HCT116 (cell line): ENCODE measurements at regions not wholly inside any gene's neighbourhood (a gene's known extent, or its start where the extent isn't known, plus 50 kb on each side); places are given as distances from the start of the nearest gene placed in this dataset.

Experiments
- ATAC-seq: fragments of 200-7000 bp; cut with Tn5 transposase; 2 replicates; pipeline ENCODE4 v1.9.1; 2020; ENCODE audit warnings: mild to moderate bottlenecking, moderate library complexity
- BruUV-seq: library from RNA; stranded (reverse); fragments of 400-500 nt; replicated peaks from 2 replicates; lab custom pipeline; 2021; lab: Mats Ljungman, UMichigan
- CTCF ChIA-PET: fragments of 300-600 bp; sonication (Branson Sonifier 250); formaldehyde crosslinking; loops from one replicate; lab custom pipeline; 2021; ENCODE audit warnings: antibody characterized with exemption; lab: Charles Lee
- POLR2A ChIA-PET: fragments of 300-600, 350-600 bp; sonication (Branson Sonifier 250); formaldehyde crosslinking; loops from one replicate; lab custom pipeline; 2021; ENCODE audit warnings: antibody characterized with exemption; lab: Charles Lee
- RAD21 ChIA-PET, 2 experiments: fragments of 300-600 bp; sonication (Branson Sonifier 250); formaldehyde crosslinking; loops; one replicate each; lab custom pipeline; 2023; ENCODE audit warnings: low total read pairs in 2 of 2; ENCODE audit not compliant: uncharacterized antibody in 2 of 2, unreplicated experiment in 2 of 2, low non-redundant PET in 1 of 2; lab: Charles Lee
- DNase-seq: peaks from one replicate; pipeline ENCODE4 v3.0.0-alpha.2; 2010; ENCODE audit warnings: low read depth, low spot score
- H2AFZ ChIP-seq: fragments of 200-600 bp; shearing (Covaris generic), sonication (generic); 2 replicates; pipeline ENCODE4 v1.6.1; 2017; ENCODE audit warnings: low read depth, mixed run types, mixed read lengths, antibody characterized with exemption, low read length; ENCODE audit not compliant: poor library complexity, severe bottlenecking
- H3K27ac ChIP-seq: 2 replicates; pipeline ENCODE4 v1.5.1; 2012; ENCODE audit warnings: low read depth, low read length
- H3K27me3 ChIP-seq: fragments of 200-600 bp; sonication (generic); 2 replicates; pipeline ENCODE4 v1.6.1; 2016; ENCODE audit warnings: mixed run types, low read length, mixed read lengths; ENCODE audit not compliant: insufficient read depth
- H3K36me3 ChIP-seq, 2 experiments: fragments of 200-500 bp in 1 of 2; fragments of 200-600 bp in 1 of 2; sonication (Bioruptor generic) in 1 of 2; sonication (generic) in 1 of 2; 2 replicates each; pipeline versions ENCODE4 v1.5.1 to v1.6.1; 2014 to 2016; ENCODE audit warnings: low read length in 2 of 2, inconsistent platforms in 1 of 2, mixed read lengths in 1 of 2, mixed run types in 1 of 2; ENCODE audit not compliant: insufficient read depth in 2 of 2, control insufficient read depth in 1 of 2
- H3K4me1 ChIP-seq, 2 experiments: fragments of 200-600 bp in 1 of 2; sonication (generic) in 1 of 2; 2 replicates each; pipeline versions ENCODE4 v1.5.1 to v1.6.1; 2012 to 2017; ENCODE audit warnings: low read length in 2 of 2, inconsistent platforms in 1 of 2, mild to moderate bottlenecking in 1 of 2, mixed read lengths in 1 of 2, mixed run types in 1 of 2, moderate library complexity in 1 of 2; ENCODE audit not compliant: insufficient read depth in 2 of 2, control insufficient read depth in 1 of 2
- H3K4me2 ChIP-seq: fragments of 200-600 bp; sonication (generic); 2 replicates; pipeline ENCODE4 v1.6.1; 2017; ENCODE audit warnings: mixed run types, low read length, mixed read lengths
- H3K4me3 ChIP-seq, 2 experiments: fragments of 200-600 bp in 1 of 2; sonication (generic) in 1 of 2; replicated peaks in 1 of 2; 2 replicates each; pipeline ENCODE4 v1.5.1; 2011 to 2016; ENCODE audit warnings: low read length in 2 of 2, control low read depth in 1 of 2, low read depth in 1 of 2, mild to moderate bottlenecking in 1 of 2, mixed read lengths in 1 of 2, mixed run types in 1 of 2
- H3K79me2 ChIP-seq: fragments of 200-600 bp; sonication (generic); 2 replicates; pipeline ENCODE4 v1.6.1; 2017; ENCODE audit warnings: mild to moderate bottlenecking, mixed run types, low read length, moderate library complexity, mixed read lengths; ENCODE audit not compliant: insufficient read depth
- H3K9ac ChIP-seq: fragments of 200-600 bp; sonication (generic); 2 replicates; pipeline ENCODE4 v1.6.1; 2016; ENCODE audit warnings: low read length, mixed read lengths
- H3K9me2 ChIP-seq: fragments of 200-600 bp; sonication (generic), shearing (Covaris generic); 2 replicates; pipeline ENCODE4 v1.6.1; 2017; ENCODE audit warnings: mixed run types, mild to moderate bottlenecking, moderate library complexity; ENCODE audit not compliant: insufficient read depth
- H3K9me3 ChIP-seq, 2 experiments: fragments of 200-500 bp in 1 of 2; fragments of 200-600 bp in 1 of 2; sonication (Bioruptor generic) in 1 of 2; sonication (generic) in 1 of 2; 2 replicates each; pipeline ENCODE4 v1.6.1; 2014 to 2017; ENCODE audit warnings: low read length in 2 of 2, mixed read lengths in 2 of 2, inconsistent platforms in 1 of 2, low read depth in 1 of 2, mild to moderate bottlenecking in 1 of 2, mixed run types in 1 of 2, moderate library complexity in 1 of 2; ENCODE audit not compliant: control insufficient read depth in 1 of 2, insufficient read depth in 1 of 2
- H4K20me1 ChIP-seq: fragments of 200-600 bp; sonication (generic), shearing (Covaris generic); 2 replicates; pipeline ENCODE4 v1.6.1; 2017; ENCODE audit warnings: mixed run types, mild to moderate bottlenecking, moderate library complexity; ENCODE audit not compliant: insufficient read depth
- CBX3 ChIP-seq: IDR thresholded peaks from 2 replicates; pipeline ENCODE4 v1.6.1; 2012; ENCODE audit warnings: low read depth
- CEBPB ChIP-seq: IDR thresholded peaks from 2 replicates; pipeline ENCODE4 v1.6.1; 2012; ENCODE audit warnings: low read depth
- CTCF ChIP-seq, 3 experiments: fragments of 200-600 bp in 1 of 3; sonication (generic) in 1 of 3; IDR thresholded peaks in 2 of 3; conservative IDR thresholded peaks in 1 of 3; 2 replicates each; pipeline ENCODE4 v1.5.1; 2012 to 2017; ENCODE audit warnings: low read depth in 2 of 3, low read length in 2 of 3, antibody characterized with exemption in 1 of 3, borderline replicate concordance in 1 of 3, control low read depth in 1 of 3, mild to moderate bottlenecking in 1 of 3, mixed read lengths in 1 of 3, mixed run types in 1 of 3, moderate library complexity in 1 of 3; ENCODE audit not compliant: insufficient read depth in 1 of 3
- EGR1 ChIP-seq: IDR thresholded peaks from 2 replicates; pipeline ENCODE4 v1.6.1; 2012; ENCODE audit warnings: low read depth
- EZH2phosphoT487 ChIP-seq: fragments of 200-600 bp; IDR thresholded peaks from 2 replicates; pipeline ENCODE4 v1.6.1; 2018; ENCODE audit warnings: antibody characterized with exemption, borderline replicate concordance
- FOSL1 ChIP-seq: IDR thresholded peaks from 2 replicates; pipeline ENCODE4 v1.6.1; 2012; ENCODE audit warnings: low read depth
- POLR2A ChIP-seq: IDR thresholded peaks from 2 replicates; pipeline ENCODE4 v1.7.0; 2011; ENCODE audit warnings: borderline replicate concordance; ENCODE audit not compliant: insufficient read depth, insufficient read length; ENCODE audit errors: extremely low read depth
- POLR2AphosphoS5 ChIP-seq: IDR thresholded peaks from 2 replicates; pipeline ENCODE4 v1.6.1; 2011; ENCODE audit warnings: mild to moderate bottlenecking, low read depth, low read length, moderate library complexity
- RAD21 ChIP-seq: IDR thresholded peaks from 2 replicates; pipeline ENCODE4 v1.6.1; 2012; ENCODE audit warnings: low read depth, mild to moderate bottlenecking
- SIN3A ChIP-seq: IDR thresholded peaks from 2 replicates; pipeline ENCODE4 v1.6.1; 2012; ENCODE audit warnings: low read depth
- SP1 ChIP-seq: IDR thresholded peaks from 2 replicates; pipeline ENCODE4 v1.6.1; 2012; ENCODE audit warnings: low read depth
- TCF7L2 ChIP-seq: IDR thresholded peaks from 2 replicates; pipeline ENCODE4 v1.7.0; 2011; ENCODE audit warnings: borderline replicate concordance, inconsistent platforms; ENCODE audit not compliant: insufficient read depth, insufficient read length; ENCODE audit errors: extremely low read depth
- YY1 ChIP-seq: IDR thresholded peaks from 2 replicates; pipeline ENCODE4 v1.6.1; 2011; ENCODE audit warnings: low read length, low read depth, moderate library complexity, mild to moderate bottlenecking; ENCODE audit not compliant: insufficient replicate concordance; ENCODE audit errors: extremely low read depth
- ZBTB33 ChIP-seq: IDR thresholded peaks from 2 replicates; pipeline ENCODE4 v1.6.1; 2011; ENCODE audit warnings: mild to moderate bottlenecking, low read length, moderate library complexity; ENCODE audit not compliant: insufficient replicate concordance; ENCODE audit errors: extremely low read depth
- ZFX ChIP-seq: fragments of 450-650 bp; IDR thresholded peaks from 2 replicates; pipeline ENCODE4 v1.6.1; 2017
- intact Hi-C: fragments of 100-400 bp; cut with micrococcal nuclease; formaldehyde crosslinking; loops from 2 replicates; pipeline ENCODE4 v1.10.0; 2022
- TF ChIP-seq, protein P1 (sequence below): IDR thresholded peaks from 2 replicates; pipeline ENCODE4 v1.6.1; 2012

- H3K27me3 ChIP-seq, result no peaks in the 10 kb centered on the region
- no TSS peak for BruUV-seq
- H3K9ac ChIP-seq, result no peak overlapping the region
- H3K79me2 ChIP-seq, result no peaks in the 10 kb centered on the region
- ATAC-seq (no peak), DNase-seq (no peak)
- no peak overlapping the region for H3K4me2 ChIP-seq
- no peak overlapping the region for H3K27ac ChIP-seq
- H4K20me1 ChIP-seq, result no peaks in the 10 kb centered on the region
- RAD21 ChIA-PET, result no interaction called here
- no peaks in the 10 kb centered on the region for H3K4me1 ChIP-seq
- CTCF ChIA-PET, result no interaction called here
- TF ChIP-seq SP1 (no peak), ZFX (no peak), CBX3 (no peak), TCF7L2 (no peak), CTCF (IDR thresholded peaks at IDR 0.05 in 2 of 3, conservative IDR thresholded peaks at IDR 0.05 in 1 of 3; ENCODE audit: borderline replicate concordance in 1 of 3, insufficient read depth in 1 of 3, low read depth in 2 of 3, low read length in 2 of 3) (no peak), EZH2phosphoT487 (no peak), YY1 (no peak), CEBPB (no peak), FOSL1 (no peak), ZBTB33 (no peak), SIN3A (no peak), POLR2AphosphoS5 (no peak), RAD21 (no peak), POLR2A (no peak), EGR1 (no peak)
- TF ChIP-seq, protein P1, sequence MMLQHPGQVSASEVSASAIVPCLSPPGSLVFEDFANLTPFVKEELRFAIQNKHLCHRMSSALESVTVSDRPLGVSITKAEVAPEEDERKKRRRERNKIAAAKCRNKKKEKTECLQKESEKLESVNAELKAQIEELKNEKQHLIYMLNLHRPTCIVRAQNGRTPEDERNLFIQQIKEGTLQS, result no peak
- no peaks in the 10 kb centered on the region for H3K9me2 ChIP-seq
- H3K9me3 ChIP-seq, result peaks cover 5 to 17% of the 10 kb centered on the region in 2 experiments; a peak in 2 of 4 replicates
- H3K36me3 ChIP-seq, result no peaks in the 10 kb centered on the region
- no peak overlapping the region for H2AFZ ChIP-seq
- H3K4me3 ChIP-seq, result no peak overlapping the region
- intact Hi-C loops, result no loop called here
- POLR2A ChIA-PET, result no interaction called here
Measured at GRCh38 chr21:27713154-27714109, 746.5 kb upstream of the ADAMTS5 start.
